ENCODE measurements at regions not wholly inside any gene's neighbourhood (a gene's known extent, or its start where the extent isn't known, plus 50 kb on each side); places are given as distances from the start of the nearest gene placed in this dataset.

- TF ChIP-seq CTCF (IDR thresholded peaks at IDR 0.05; ENCODE audit: poor library complexity) (no peak), EZH2phosphoT487 (IDR thresholded peaks at IDR 0.05; ENCODE audit: low read depth, severe bottlenecking, unreplicated experiment) (no peak), EZH2 (IDR thresholded peaks at IDR 0.05; ENCODE audit: borderline replicate concordance) (no peak)
Observed at GRCh38 chr1:70785287-70785686, 262.3 kb downstream of the PTGER3 start.
